H9 (cell line): ENCODE measurements at regions not wholly inside any gene's neighbourhood (a gene's known extent, or its start where the extent isn't known, plus 50 kb on each side); places are given as distances from the start of the nearest gene placed in this dataset.

Source experiments
- DNase-seq: peaks from one replicate; pipeline ENCODE4 v3.0.0-alpha.2; 2017
- H2AFZ ChIP-seq: one replicate; pipeline ENCODE4 v1.6.1; 2013; ENCODE audit warnings: mild to moderate bottlenecking, low read length, control low read depth, moderate library complexity
- H2AK5ac ChIP-seq: 2 replicates; pipeline ENCODE4 v1.6.1; 2013; ENCODE audit warnings: low read length, control low read depth, mixed read lengths; ENCODE audit not compliant: insufficient read length
- H2BK120ac ChIP-seq: one replicate; pipeline ENCODE4 v1.6.1; 2013; ENCODE audit warnings: low read depth, mild to moderate bottlenecking, low read length, control low read depth, inconsistent platforms; ENCODE audit not compliant: poor library complexity, severe bottlenecking
- H2BK12ac ChIP-seq: 2 replicates; pipeline ENCODE4 v1.6.1; 2013; ENCODE audit warnings: low read length, control low read depth, mixed read lengths, low read depth; ENCODE audit not compliant: insufficient read length
- H2BK15ac ChIP-seq: 2 replicates; pipeline ENCODE4 v1.6.1; 2013; ENCODE audit warnings: low read depth, low read length, control low read depth
- H2BK20ac ChIP-seq: one replicate; pipeline ENCODE4 v1.6.1; 2013; ENCODE audit warnings: low read depth, mild to moderate bottlenecking, low read length, control low read depth, inconsistent platforms; ENCODE audit not compliant: poor library complexity, severe bottlenecking
- H2BK5ac ChIP-seq: 2 replicates; pipeline ENCODE4 v1.6.1; 2013; ENCODE audit warnings: low read length, control low read depth, mixed read lengths; ENCODE audit not compliant: insufficient read length
- H3K14ac ChIP-seq: 2 replicates; pipeline ENCODE4 v1.6.1; 2013; ENCODE audit warnings: low read length, control low read depth; ENCODE audit not compliant: insufficient read depth
- H3K18ac ChIP-seq: 2 replicates; pipeline ENCODE4 v1.6.1; 2013; ENCODE audit warnings: low read depth, mild to moderate bottlenecking, mixed read lengths, low read length, control low read depth; ENCODE audit not compliant: insufficient read length
- H3K23ac ChIP-seq: 2 replicates; pipeline ENCODE4 v1.6.1; 2013; ENCODE audit warnings: low read length, control low read depth, mixed read lengths, low read depth; ENCODE audit not compliant: insufficient read length
- H3K23me2 ChIP-seq: 2 replicates; pipeline ENCODE4 v1.6.1; 2013; ENCODE audit warnings: low read depth, mild to moderate bottlenecking, mixed read lengths, low read length, control low read depth; ENCODE audit not compliant: insufficient read length, poor library complexity, severe bottlenecking
- H3K27ac ChIP-seq: 2 replicates; pipeline ENCODE4 v1.5.1; 2013; ENCODE audit warnings: low read length, control low read depth, mixed read lengths, low read depth; ENCODE audit not compliant: insufficient read length
- H3K27me3 ChIP-seq: 2 replicates; pipeline ENCODE4 v1.6.1; 2013; ENCODE audit warnings: low read length, control low read depth, inconsistent platforms; ENCODE audit not compliant: insufficient read depth
- H3K4ac ChIP-seq: 2 replicates; pipeline ENCODE4 v1.6.1; 2013; ENCODE audit warnings: low read depth, mild to moderate bottlenecking, control low read depth, inconsistent platforms, low read length, moderate library complexity
- H3K4me1 ChIP-seq: 2 replicates; pipeline ENCODE4 v1.6.1; 2013; ENCODE audit warnings: low read length, control low read depth, inconsistent platforms; ENCODE audit not compliant: insufficient read depth
- H3K4me2 ChIP-seq: 2 replicates; pipeline ENCODE4 v1.6.1; 2013; ENCODE audit warnings: low read length, control low read depth, mixed read lengths; ENCODE audit not compliant: insufficient read length, insufficient read depth
- H3K56ac ChIP-seq: 2 replicates; pipeline ENCODE4 v1.6.1; 2013; ENCODE audit warnings: low read depth, mild to moderate bottlenecking, mixed read lengths, low read length, control low read depth; ENCODE audit not compliant: insufficient read length
- H3K79me1 ChIP-seq: 2 replicates; pipeline ENCODE4 v1.6.1; 2013; ENCODE audit warnings: low read depth, mild to moderate bottlenecking, moderate library complexity, low read length, control low read depth, inconsistent platforms; ENCODE audit not compliant: insufficient read depth, poor library complexity, severe bottlenecking
- H3K79me2 ChIP-seq: 2 replicates; pipeline ENCODE4 v1.6.1; 2013; ENCODE audit warnings: low read length, control low read depth, inconsistent platforms; ENCODE audit not compliant: insufficient read depth
- H3K9ac ChIP-seq: 2 replicates; pipeline ENCODE4 v1.6.1; 2013; ENCODE audit warnings: low read length, control low read depth, mixed read lengths; ENCODE audit not compliant: insufficient read length; ENCODE audit errors: extremely low read depth
- H3K9me3 ChIP-seq: one replicate; pipeline ENCODE4 v1.6.1; 2013; ENCODE audit warnings: low read depth, low read length, inconsistent platforms; ENCODE audit not compliant: control insufficient read depth
- H3T11ph ChIP-seq: one replicate; pipeline ENCODE4 v1.6.1; 2013; ENCODE audit warnings: mild to moderate bottlenecking, low read length, control low read depth, inconsistent platforms
- H4K20me1 ChIP-seq: one replicate; pipeline ENCODE4 v1.6.1; 2013; ENCODE audit not compliant: control insufficient read depth, insufficient read length, insufficient read depth
- H4K5ac ChIP-seq: 2 replicates; pipeline ENCODE4 v1.6.1; 2013; ENCODE audit warnings: low read depth, mild to moderate bottlenecking, mixed read lengths, low read length, control low read depth; ENCODE audit not compliant: insufficient read length
- H4K8ac ChIP-seq: replicated peaks from 2 replicates; pipeline ENCODE4 v1.6.1; 2013; ENCODE audit warnings: low read length, control low read depth, mixed read lengths, low read depth; ENCODE audit not compliant: insufficient read length
- H4K91ac ChIP-seq: 2 replicates; pipeline ENCODE4 v1.6.1; 2013; ENCODE audit warnings: low read depth, mild to moderate bottlenecking, moderate library complexity, mixed read lengths, low read length, control low read depth; ENCODE audit not compliant: insufficient read length
- H3K27ac Mint-ChIP-seq, 3 experiments: 2 replicates in 2 of 3; 3 replicates in 1 of 3; pipeline ENCODE4 v1.8.0; 2020 to 2021; ENCODE audit warnings: mixed read lengths in 3 of 3, mild to moderate bottlenecking in 1 of 3, moderate library complexity in 1 of 3
- H3K27me3 Mint-ChIP-seq: 2 replicates; pipeline ENCODE4 v1.8.0; 2021; ENCODE audit warnings: low read depth, mild to moderate bottlenecking, moderate library complexity, mixed read lengths
- H3K36me3 Mint-ChIP-seq, 3 experiments: 2 replicates in 2 of 3; 3 replicates in 1 of 3; pipeline ENCODE4 v1.8.0; 2020 to 2021; ENCODE audit warnings: low read depth in 3 of 3, mixed read lengths in 3 of 3; ENCODE audit not compliant: insufficient read depth in 1 of 3
- H3K4me1 Mint-ChIP-seq, 2 experiments: 2 replicates each; pipeline ENCODE4 v1.8.0; 2020; ENCODE audit warnings: mixed read lengths in 2 of 2
- H3K4me3 Mint-ChIP-seq, 2 experiments: 2 replicates in 1 of 2; 3 replicates in 1 of 2; pipeline ENCODE4 v1.8.0; 2020 to 2021; ENCODE audit warnings: mild to moderate bottlenecking in 2 of 2, mixed read lengths in 2 of 2, moderate library complexity in 1 of 2
- H3K9me3 Mint-ChIP-seq, 2 experiments: 2 replicates in 1 of 2; 3 replicates in 1 of 2; pipeline ENCODE4 v1.8.0; 2020; ENCODE audit warnings: mild to moderate bottlenecking in 2 of 2, mixed read lengths in 2 of 2, moderate library complexity in 1 of 2
- WGBS: extraction: QIAGEN DNeasy Blood & Tissue Kit; methylation state at CpG from one replicate; pipeline ENCODE4 v1.1.7; 2013; ENCODE audit warnings: missing lambda C conversion rate, low lambda C conversion rate, mixed read lengths; ENCODE audit not compliant: insufficient read length; ENCODE audit errors: extremely low coverage; 5-methylcytosine and 5-hydroxymethylcytosine counted together
- TF ChIP-seq, protein P1 (sequence below): fragments of 200-600 bp; sonication (generic); conservative IDR thresholded peaks from 3 replicates; pipeline ENCODE4 v1.8.0; 2021; ENCODE audit warnings: antibody characterized with exemption, mild to moderate bottlenecking

- Histone ChIP-seq H3K56ac (no peak overlapping the region), H3K4ac (no peak overlapping the region), H3K79me1 (no peaks in the 10 kb centered on the region), H2BK120ac (no peak overlapping the region), H4K20me1 (no peaks in the 10 kb centered on the region), H3K9me3 (no peaks in the 10 kb centered on the region), H2BK12ac (no peak overlapping the region), H2BK15ac (no peak overlapping the region), H2BK20ac (no peak overlapping the region), H3K18ac (no peak overlapping the region), H2BK5ac (no peak overlapping the region), H2AK5ac (no peak overlapping the region), H3K79me2 (no peaks in the 10 kb centered on the region), H3K9ac (no peak overlapping the region), H3K14ac (no peak overlapping the region), H4K8ac (no peak overlapping the region), H3K27me3 (no peaks in the 10 kb centered on the region), H4K5ac (no peak overlapping the region), H3T11ph (no peak overlapping the region), H3K23me2 (no peaks in the 10 kb centered on the region), H3K27ac (no peak overlapping the region), H4K91ac (no peak overlapping the region), H3K4me1 (no peaks in the 10 kb centered on the region), H3K23ac (no peak overlapping the region), H2AFZ (no peak overlapping the region), H3K4me2 (no peak overlapping the region)
- no peak overlapping the region for H3K27ac Mint-ChIP-seq
- H3K36me3 Mint-ChIP-seq, result no peaks in the 10 kb centered on the region
- peaks cover 8% of the 10 kb centered on the region for H3K27me3 Mint-ChIP-seq
- no peak for DNase-seq
- peaks cover 5 to 9% of the 10 kb centered on the region in 2 experiments; a peak in 2 of 4 replicates for H3K4me1 Mint-ChIP-seq
- no peaks in the 10 kb centered on the region for H3K9me3 Mint-ChIP-seq
- no CpG with 5 or more reads among the region's 7 CpGs for WGBS
- no peak overlapping the region for H3K4me3 Mint-ChIP-seq
- TF ChIP-seq, protein P1, sequence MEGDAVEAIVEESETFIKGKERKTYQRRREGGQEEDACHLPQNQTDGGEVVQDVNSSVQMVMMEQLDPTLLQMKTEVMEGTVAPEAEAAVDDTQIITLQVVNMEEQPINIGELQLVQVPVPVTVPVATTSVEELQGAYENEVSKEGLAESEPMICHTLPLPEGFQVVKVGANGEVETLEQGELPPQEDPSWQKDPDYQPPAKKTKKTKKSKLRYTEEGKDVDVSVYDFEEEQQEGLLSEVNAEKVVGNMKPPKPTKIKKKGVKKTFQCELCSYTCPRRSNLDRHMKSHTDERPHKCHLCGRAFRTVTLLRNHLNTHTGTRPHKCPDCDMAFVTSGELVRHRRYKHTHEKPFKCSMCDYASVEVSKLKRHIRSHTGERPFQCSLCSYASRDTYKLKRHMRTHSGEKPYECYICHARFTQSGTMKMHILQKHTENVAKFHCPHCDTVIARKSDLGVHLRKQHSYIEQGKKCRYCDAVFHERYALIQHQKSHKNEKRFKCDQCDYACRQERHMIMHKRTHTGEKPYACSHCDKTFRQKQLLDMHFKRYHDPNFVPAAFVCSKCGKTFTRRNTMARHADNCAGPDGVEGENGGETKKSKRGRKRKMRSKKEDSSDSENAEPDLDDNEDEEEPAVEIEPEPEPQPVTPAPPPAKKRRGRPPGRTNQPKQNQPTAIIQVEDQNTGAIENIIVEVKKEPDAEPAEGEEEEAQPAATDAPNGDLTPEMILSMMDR, result no peak
Observed at GRCh38 chr20:60669211-60669610, 582.9 kb upstream of the CDH4 start.
